ENCODE measurements at regions not wholly inside any gene's neighbourhood (a gene's known extent, or its start where the extent isn't known, plus 50 kb on each side); places are given as distances from the start of the nearest gene placed in this dataset.

DNA sequence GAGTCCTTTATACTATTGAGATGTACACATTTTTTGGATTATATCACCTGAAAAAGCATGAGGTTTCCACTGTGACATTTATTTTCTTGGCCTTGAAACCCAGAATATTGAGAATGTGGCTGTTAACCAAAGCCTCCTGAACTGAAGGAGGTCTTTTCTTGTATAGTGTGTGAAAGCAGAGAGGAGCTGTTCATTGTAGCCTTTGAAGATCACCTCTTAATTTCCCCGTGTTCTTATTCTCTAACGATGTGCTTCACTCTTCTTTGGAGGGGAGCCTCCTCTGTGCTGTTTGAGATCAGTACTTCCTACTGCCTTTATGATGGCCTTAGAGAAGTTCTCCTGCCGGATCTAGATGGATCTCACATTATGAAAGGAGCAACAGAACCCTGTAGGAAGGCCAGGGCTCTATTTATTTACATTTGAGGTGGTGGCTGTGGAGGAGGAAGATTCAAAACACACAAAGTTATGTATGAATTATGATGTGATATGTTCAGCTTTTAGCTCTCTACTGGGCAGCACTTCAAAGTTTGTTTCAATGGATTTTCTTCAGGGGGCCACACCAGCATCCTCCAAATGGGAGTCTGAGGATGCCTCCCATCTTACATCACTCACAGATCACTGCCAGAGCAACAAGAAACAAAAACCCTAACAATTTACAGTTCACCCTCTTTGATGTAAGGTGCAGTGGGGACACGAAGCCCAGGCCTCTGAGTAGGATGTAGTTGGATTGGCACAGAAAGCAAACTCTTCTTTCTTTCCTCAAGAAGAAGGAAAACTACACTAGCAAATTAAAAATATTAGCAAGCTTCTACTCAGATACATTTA lies 322.3 kb downstream of the DLEU7 start:
- WGBS, 2 donors: 52 to 65% methylated on average over 4 of the region's 4 CpGs
- Histone ChIP-seq H3K4me3 (no peak overlapping the region), H3K36me3 (no peaks in the 10 kb centered on the region), H3K9me3 (no peaks in the 10 kb centered on the region), H3K4me1 (peaks cover 47 to 64% (median 55%) of the 10 kb centered on the region in 4 donors), H3K27me3 (no peaks in the 10 kb centered on the region), H3K27ac (peak overlapping the region; percentile 4 to 80 (median 64))
- TF ChIP-seq POLR2AphosphoS5 (IDR thresholded peaks at IDR 0.05): no peak
- TF ChIP-seq, protein P1, sequence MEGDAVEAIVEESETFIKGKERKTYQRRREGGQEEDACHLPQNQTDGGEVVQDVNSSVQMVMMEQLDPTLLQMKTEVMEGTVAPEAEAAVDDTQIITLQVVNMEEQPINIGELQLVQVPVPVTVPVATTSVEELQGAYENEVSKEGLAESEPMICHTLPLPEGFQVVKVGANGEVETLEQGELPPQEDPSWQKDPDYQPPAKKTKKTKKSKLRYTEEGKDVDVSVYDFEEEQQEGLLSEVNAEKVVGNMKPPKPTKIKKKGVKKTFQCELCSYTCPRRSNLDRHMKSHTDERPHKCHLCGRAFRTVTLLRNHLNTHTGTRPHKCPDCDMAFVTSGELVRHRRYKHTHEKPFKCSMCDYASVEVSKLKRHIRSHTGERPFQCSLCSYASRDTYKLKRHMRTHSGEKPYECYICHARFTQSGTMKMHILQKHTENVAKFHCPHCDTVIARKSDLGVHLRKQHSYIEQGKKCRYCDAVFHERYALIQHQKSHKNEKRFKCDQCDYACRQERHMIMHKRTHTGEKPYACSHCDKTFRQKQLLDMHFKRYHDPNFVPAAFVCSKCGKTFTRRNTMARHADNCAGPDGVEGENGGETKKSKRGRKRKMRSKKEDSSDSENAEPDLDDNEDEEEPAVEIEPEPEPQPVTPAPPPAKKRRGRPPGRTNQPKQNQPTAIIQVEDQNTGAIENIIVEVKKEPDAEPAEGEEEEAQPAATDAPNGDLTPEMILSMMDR (IDR thresholded peaks at IDR 0.05): no peak
- no peak for TF ChIP-seq EP300 (IDR thresholded peaks at IDR 0.05)
- TF ChIP-seq POLR2A (IDR thresholded peaks at IDR 0.05): no peak
- ATAC-seq (ENCODE audit: low FRiP score in 2 of 2) (peak in 1 of 2 donors; percentile 5), DNase-seq (no peak)

DNA sequence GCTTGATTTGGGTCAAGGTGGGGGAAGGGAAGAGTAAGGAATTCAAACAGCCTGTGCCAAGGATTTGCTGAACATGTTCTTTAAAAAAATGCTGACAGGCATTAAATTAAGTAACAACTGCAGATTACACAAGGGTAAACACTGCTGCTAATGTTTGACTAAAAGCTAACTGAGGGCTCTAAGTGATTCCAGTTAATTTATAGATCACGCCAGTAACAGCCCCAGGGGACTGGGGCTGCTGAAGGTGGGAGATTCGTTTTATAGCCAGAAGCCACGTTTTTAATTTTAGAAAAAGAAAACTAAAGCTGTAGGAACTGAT lies 321.7 kb downstream of the DLEU7 start:
- ATAC-seq (ENCODE audit: low FRiP score in 2 of 2): peak; percentile 52 to 56
- H3K9me3 ChIP-seq: no peaks in the 10 kb centered on the region
- no peaks in the 10 kb centered on the region for H3K27me3 ChIP-seq
- peaks cover 50 to 64% (median 58%) of the 10 kb centered on the region in 4 donors for H3K4me1 ChIP-seq
- TF ChIP-seq POLR2AphosphoS5 (IDR thresholded peaks at IDR 0.05) (no peak), EP300 (IDR thresholded peaks at IDR 0.05) (peak in 1 of 4 donors; percentile 19), POLR2A (IDR thresholded peaks at IDR 0.05) (peak in 1 of 4 donors; percentile 16)
- no peak for DNase-seq
- 31 to 32% methylated on average over 3 of the region's 3 CpGs for WGBS, 2 donors
- H3K36me3 ChIP-seq: no peaks in the 10 kb centered on the region
- H3K4me3 ChIP-seq: no peak overlapping the region
- peak overlapping the region in 3 of 4 donors; percentile 47 to 78 (median 49) for H3K27ac ChIP-seq

DNA sequence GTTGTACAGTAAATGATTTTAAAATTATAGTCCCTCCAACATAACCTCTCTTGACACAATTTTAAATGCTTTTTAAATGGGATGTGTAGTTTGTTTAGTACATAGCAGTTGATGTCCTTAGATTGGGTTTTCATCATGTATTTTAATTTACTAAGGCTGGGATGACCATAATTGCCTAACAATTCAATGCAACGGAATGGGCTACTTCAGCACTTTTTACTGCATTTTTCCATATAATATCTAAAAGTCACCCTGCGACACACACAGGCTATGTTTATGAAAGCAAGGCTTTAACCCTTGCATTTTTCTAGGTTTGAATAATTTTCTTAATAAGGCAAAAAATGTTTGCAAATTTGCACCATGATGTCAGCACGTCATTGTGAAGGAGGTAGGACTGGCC lies 321.0 kb downstream of the DLEU7 start:
- Histone ChIP-seq H3K4me3 (no peak overlapping the region), H3K27ac (peak overlapping the region in 2 of 4 donors; percentile 47 to 78), H3K4me1 (peaks cover 57 to 69% (median 65%) of the 10 kb centered on the region in 4 donors), H3K27me3 (no peaks in the 10 kb centered on the region), H3K9me3 (no peaks in the 10 kb centered on the region), H3K36me3 (no peaks in the 10 kb centered on the region)
- TF ChIP-seq, protein P1 (IDR thresholded peaks at IDR 0.05): no peak
- TF ChIP-seq POLR2AphosphoS5 (IDR thresholded peaks at IDR 0.05) (no peak), POLR2A (IDR thresholded peaks at IDR 0.05) (no peak), EP300 (IDR thresholded peaks at IDR 0.05) (no peak)
- DNase-seq (no peak), ATAC-seq (ENCODE audit: low FRiP score in 2 of 2) (no peak)
- WGBS, 2 donors: 85 to 91% methylated on average over 3 of the region's 3 CpGs

DNA sequence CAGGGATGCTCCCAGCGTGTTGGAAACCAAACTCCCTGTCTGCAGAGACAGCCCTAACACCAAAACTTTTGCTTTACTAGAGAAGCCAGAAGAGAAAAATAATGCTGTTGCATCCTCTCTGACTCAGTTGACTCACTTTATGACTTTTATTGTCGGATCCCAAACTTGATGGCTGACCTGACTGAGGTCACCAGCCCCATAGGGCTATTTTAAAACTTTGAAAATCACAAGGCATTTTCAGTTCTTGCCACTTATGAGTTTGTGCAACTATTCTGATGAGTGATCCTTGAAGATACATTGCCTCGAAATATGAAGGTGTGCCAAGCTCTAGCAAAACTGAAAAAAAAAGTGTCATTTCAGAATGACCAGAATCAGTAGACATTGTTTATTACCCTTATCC lies 320.2 kb downstream of the DLEU7 start:
- Histone ChIP-seq H3K9me3 (no peaks in the 10 kb centered on the region), H3K4me1 (peaks cover 56 to 75% (median 66%) of the 10 kb centered on the region in 4 donors), H3K27ac (peak overlapping the region in 1 of 4 donors; percentile 35), H3K36me3 (no peaks in the 10 kb centered on the region), H3K27me3 (no peaks in the 10 kb centered on the region), H3K4me3 (no peak overlapping the region)
- DNase-seq: no peak
- ATAC-seq (ENCODE audit: low FRiP score in 2 of 2): no peak
- WGBS, 2 donors: 59 to 68% methylated on average over 3 of the region's 3 CpGs
- TF ChIP-seq EP300 (IDR thresholded peaks at IDR 0.05): peak in 1 of 4 donors; percentile 35
- TF ChIP-seq POLR2AphosphoS5 (IDR thresholded peaks at IDR 0.05): no peak

DNA sequence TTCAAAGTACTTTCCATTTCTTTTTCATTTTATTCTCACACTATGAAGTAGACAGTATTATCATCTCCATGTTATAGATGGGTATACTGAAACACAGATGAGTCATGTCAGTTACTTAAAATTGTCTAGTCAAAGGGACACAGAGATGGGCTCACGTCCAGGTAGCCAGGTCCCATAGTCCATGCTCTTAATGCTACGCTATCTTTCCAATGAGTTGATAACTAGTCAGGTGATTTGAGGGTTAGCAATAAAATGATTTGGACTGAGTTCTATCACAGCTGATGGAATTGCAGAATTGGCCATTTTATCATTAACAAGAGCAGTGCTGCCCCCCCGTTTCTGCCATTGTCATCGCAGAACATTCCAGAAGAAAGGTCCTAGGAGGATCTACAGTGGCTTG lies 318.9 kb downstream of the DLEU7 start:
- no peak for ATAC-seq (ENCODE audit: low FRiP score in 2 of 2)
- Histone ChIP-seq H3K27ac (no peak overlapping the region), H3K4me3 (no peak overlapping the region), H3K9me3 (no peaks in the 10 kb centered on the region), H3K27me3 (no peaks in the 10 kb centered on the region), H3K36me3 (no peaks in the 10 kb centered on the region), H3K4me1 (peaks cover 50 to 78% (median 65%) of the 10 kb centered on the region in 4 donors)
- no peak for DNase-seq
- WGBS, 2 donors: 96 to 97% methylated on average over 4 of the region's 4 CpGs
- no peak for TF ChIP-seq POLR2AphosphoS5 (IDR thresholded peaks at IDR 0.05)
- TF ChIP-seq POLR2A (IDR thresholded peaks at IDR 0.05): no peak
- no peak for TF ChIP-seq EP300 (IDR thresholded peaks at IDR 0.05)
- TF ChIP-seq, protein P1 (IDR thresholded peaks at IDR 0.05): no peak
